NCI-H345 treated with DMSO at 0.1 percent for 48 hours (cell line): ENCODE measurements at regions not wholly inside any gene's neighbourhood (a gene's known extent, or its start where the extent isn't known, plus 50 kb on each side); places are given as distances from the start of the nearest gene placed in this dataset.
"Not testable (repeated sequence)": the region's sequence is repeated elsewhere in the genome, so short reads cannot be mapped to it uniquely, and the experiment has no call there.

Source experiments
- DNase-seq: peaks from one replicate; lab custom pipeline; 2025; ENCODE audit not compliant: unreplicated experiment; lab: John Stamatoyannopoulos, UW

DNA sequence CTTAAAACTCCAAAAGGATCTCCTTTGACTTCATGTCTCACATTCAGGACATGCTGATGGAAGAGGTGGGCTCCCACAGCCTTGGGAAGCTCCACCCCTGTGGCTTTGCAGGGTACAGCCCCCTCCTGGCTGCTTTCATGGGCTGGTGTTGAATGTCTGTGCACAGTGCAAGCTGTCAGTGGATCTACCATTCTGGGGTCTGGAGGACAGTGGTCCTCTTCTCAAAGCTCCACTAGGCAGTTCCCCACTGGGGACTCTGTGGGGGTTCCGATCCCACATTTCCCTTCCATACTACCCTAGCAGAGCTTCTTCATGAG, 150.2 kb upstream of the FBXL17 start:
- DNase-seq, result not testable (repeated sequence)

DNA sequence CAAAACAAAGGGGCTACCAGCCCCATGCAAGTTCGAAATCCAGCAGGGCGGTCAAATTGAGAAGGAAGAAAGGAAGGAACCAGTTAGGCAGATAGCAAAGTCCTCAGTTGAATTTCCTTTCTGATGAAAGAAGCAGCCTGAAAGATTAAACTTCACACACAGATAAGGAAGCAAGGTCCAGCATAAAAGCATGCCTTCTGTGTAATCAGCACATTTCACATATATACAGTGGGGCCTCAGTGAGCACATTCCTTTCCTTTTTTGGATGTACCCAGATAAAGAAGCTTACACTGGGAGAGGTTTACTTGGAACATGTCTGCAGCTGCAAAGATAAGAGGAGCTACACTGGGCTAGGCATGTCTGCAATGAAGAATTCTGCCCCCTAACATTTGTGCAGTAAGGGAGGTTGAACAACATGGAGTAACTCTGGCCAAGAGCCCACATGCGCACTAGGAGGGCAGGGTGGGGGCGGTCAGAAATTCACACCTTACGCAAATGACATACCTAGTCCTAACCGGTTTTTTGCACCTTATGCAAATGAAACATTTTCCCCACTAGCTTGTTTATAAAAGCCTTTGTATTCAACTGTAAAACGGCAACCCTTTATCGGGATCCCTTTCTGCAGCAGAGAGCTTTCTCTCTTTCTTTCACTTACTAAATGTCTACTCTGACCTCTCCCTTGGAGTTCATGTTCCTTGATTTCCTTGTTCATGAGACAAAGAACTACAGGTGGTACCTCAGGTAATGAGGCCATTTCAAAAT, 149.7 kb upstream of the FBXL17 start:
- DNase-seq, result no peak

DNA sequence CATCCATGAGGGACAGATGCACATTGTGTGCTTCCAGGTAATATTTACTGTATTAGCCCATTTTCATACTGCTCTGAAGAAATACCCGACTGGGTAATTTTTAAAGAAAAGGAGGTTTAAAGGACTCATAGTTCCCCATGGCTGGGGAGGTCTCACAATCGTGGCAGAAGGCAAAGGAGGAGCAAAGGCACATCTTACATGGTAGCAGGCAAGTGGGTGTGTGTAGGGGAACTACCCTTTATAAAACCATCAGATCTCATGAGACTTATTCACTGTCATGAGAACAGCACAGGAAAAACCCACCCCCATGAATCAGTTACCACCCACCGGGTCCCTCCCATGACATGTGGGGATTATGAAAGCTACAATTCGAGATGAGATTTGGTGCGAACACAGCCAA, 148.8 kb upstream of the FBXL17 start:
- DNase-seq, result no peak

DNA sequence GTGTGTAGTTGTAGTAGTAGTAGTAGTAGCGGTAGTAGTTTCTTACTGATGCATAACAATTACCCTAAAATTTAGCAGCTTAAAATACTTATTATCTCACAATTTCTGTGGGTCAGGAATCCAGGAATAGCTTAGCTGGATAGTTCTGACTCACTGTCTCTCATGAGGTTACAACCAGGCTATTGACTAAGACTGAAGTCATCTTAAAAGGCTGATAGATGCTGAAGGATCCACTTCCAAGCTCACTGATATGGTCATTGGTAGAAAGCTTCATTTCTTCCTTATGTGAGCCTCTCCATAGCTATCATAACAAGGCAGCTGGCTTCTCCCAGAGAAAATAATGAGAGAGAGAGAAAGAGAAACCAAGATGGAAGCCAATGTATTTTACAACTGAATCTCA, 147.5 kb upstream of the FBXL17 start:
- DNase-seq, result no peak

- DNase-seq, result no peak
Observed at GRCh38 chr5:108528655-108529054, 146.8 kb upstream of the FBXL17 start.

- DNase-seq, result no peak
Observed at GRCh38 chr5:108524564-108524963, 142.7 kb upstream of the FBXL17 start.

DNA sequence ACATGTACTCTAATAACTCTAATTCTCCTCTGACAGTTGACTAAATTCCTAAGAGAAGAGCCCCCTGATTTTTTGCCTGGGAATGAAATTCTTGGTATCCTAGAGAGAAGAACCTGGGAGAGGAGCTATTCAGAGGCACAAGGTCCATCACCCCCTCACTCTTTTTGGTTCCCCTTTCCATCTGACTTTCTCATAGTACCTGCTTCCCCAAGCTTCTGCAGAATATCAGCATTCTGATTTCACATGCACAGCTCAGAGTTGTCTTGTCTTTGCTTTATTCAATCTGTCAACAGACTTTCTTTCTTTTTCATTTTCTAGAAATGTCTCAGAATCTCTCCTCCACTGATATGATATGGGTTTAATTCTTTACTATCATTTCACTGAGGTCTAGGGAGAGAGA, 141.5 kb upstream of the FBXL17 start:
- DNase-seq, result no peak

GRCh38 chr5:108521841-108522506, 140.1 kb upstream of the FBXL17 start:
- DNase-seq, result peak; percentile 29

DNA sequence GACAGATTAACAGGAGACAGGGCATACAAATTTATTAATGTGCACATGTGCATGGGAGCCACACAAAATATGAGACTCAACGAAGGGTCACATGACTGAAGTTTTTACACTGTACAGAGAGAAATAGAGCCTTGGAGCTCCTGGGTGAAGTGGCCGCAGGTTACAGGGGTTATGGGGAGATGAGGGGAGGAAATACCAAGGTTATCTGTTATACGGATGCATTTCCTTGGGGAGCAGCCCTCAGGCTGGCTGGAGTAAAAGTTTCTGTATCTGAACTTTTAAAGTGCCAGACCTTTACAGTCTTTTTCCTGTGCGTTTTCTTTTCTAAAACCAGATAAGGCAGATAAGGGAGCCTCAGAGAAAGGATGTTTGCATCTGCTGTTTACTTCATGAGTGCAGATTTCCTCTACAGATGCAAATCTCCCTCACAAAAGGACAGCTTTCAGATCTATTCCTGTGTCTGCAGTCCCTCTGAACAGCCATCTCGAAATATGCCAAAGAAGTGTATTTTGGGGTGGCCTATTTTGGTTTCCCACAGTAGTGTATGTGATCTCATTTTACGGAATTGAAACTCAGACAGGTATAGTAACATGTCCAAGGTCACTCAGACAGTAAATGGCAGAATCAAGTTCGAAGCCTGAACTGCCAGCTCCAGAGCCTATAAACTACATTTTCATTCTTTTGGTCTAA, 139.3 kb upstream of the FBXL17 start:
- no peak for DNase-seq

DNA sequence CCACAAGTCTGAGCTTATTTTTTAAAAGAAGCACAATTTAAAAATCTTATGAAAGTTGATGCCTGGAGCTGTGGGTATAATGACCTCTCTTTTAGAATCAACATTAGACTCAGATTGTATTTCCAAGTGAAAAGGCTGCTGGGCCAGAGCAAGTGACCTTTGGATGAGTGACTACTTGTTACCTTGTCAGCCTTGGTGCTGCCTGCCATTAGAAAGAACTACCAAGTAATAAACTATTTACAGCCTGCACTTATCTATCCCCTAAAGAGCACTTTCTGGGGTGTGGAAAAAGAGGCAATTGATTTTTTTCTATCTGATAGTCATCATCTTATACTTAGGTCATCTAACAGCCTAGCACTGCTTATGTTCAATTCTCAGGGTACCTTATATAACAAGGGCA, 134.9 kb upstream of the FBXL17 start:
- DNase-seq, result no peak

DNA sequence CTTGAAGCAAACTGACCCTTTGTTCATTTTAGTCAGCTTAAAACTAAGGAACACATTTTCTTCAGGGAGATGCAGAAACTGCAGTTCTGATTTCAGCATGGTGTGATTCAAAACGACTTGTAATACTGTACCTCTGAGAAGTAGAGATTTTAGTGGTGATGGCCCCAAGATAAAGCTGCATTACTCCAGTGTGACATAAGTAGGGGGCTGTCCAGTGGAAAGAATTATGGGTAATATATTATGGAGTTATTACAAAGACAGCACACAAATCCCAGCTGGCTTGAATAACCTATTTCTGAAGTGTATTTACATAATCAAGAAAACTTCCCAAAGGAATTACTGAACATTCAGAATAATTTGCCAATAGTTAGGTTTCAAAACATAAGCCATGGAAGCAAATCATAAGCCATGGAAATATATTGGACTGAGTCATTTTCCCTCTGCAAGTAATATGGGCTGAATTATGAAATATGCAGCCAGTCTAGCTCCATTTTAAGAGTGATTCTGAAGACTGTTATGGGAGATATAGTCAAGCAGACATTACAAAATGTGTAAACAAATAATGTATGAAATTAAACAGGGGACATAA, 133.7 kb upstream of the FBXL17 start:
- DNase-seq, result no peak

DNA sequence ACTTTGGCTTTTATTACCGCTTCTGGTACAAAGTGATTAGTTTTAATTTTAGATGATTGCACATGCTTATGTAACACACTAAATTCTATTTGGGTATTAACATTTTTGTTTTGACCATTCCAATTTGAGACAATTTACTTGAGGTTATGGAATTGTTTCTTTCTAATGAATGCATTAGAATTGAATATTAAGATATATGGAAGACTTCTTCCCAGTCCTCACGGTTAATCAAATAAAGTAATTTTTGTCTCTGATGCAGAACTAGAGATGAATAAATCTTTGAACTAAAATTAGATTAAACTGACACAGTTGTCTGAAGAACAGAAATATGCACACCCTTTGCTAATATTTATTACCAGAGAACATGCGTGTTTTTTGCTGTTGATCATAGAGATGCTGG, 127.1 kb upstream of the FBXL17 start:
- no peak for DNase-seq

DNA sequence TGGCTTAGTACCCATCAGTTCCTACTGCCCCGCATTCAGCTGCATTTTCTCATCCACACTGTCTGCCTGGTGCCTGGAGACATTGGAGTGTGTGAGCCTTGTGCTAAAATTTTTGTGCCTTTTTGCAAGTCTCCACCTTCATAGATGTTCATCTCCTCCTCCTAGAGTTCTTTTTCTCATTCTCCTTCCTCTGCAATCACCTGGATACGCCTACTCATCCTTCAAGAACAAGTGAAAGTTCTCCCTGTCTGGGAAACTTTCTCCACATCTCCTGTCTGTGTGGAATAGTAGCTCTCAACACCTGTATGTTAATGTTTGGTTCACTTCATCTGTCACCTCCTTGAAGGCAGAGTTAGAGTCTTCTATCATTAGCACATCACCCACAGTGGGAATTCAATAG, 125.7 kb upstream of the FBXL17 start:
- no peak for DNase-seq

DNA sequence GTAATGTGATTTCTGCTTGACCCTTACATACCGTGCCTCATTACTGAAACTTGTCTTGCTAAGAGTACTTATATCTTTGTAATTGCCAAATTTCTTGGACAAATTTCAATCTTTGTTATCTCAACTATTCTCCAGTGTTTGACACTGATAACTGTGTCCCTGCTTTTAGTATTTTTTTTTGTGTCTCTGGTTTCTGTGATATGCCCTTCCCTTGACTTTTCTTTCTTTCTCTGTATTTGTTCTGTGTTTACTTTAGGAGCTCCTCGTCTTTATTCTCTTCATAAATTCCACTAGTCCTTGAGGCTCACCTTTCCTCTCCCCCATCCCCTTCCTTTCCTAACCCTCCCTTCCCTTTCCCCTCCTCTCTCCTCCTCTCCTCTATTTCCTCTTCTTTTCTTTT, 123.7 kb upstream of the FBXL17 start:
- no peak for DNase-seq

DNA sequence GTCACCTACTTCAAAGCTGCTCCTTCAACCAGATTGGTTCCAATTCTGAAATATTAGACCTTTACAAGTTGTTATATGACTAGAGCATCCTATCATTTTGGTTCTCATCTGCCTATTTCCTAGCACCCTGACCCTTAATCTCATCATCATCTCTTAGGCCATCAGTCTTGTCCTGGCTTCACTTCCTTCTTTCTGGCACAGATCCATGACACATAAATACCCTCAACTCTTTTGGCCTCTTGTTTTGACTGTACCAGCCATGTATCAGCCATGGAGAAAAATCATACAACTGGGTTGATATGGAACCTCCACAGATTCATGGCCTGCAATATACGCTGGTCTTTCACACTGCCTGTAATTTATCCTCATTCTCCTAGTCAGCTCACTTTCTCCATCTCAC, 123.1 kb upstream of the FBXL17 start:
- no peak for DNase-seq

DNA sequence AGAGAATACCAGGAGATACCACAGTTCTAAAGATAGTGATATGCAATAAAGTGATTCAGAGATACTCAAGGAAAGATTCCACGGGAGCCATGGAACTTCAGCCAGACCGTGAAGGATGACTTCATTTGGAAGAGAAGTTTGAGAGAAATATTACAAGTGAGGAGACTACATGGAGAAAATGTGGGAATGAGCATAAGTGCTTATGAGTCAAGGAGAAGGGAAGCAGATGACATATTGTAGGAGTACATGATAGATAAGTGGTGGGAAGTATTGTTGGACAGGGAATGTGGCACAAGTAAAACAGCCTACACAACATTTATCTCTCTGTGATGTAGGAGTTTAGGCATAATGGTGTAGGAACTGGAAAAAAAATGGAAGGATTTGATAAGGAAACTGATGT, 122.1 kb upstream of the FBXL17 start:
- no peak for DNase-seq

- not testable (repeated sequence) for DNase-seq
Observed at GRCh38 chr5:108495615-108496014, 113.7 kb upstream of the FBXL17 start.

DNA sequence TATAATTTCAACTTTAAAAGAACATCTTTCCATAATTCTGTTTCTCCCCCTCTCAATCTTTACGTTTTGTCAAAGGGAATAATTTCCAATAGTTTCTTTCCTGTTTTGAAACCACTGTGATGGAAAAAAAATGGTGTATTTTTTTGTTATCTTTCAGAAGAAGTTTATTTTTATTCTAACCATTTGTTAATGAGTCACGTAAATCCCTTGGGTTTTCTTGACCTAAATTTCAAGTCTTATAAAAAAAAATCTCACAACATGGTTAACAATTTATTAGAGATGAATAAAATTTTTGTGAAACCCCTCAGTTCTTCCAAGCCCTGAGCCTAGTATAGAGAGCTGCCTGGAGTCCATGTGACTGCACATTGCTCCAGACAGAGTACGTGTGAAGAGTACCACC, 106.1 kb upstream of the FBXL17 start:
- no peak for DNase-seq

DNA sequence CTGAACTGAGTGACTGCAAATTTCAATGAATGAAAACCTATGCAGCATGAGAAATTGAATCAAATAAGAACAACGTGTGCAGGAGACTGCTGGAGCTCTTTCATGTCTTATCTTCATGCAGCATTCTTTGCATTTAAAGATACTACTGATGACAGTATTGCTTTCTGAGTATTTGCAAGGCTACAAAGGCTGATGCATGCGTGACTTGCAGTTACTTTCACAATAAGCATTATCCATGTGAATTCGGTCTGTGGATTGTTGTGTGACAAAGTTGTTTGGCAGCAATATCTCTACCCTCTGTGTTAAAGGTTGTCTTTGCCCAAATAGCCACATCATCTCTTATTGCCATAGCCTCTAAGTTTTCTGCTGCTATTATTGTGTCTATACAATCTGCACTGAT, 102.1 kb upstream of the FBXL17 start:
- DNase-seq, result no peak

DNA sequence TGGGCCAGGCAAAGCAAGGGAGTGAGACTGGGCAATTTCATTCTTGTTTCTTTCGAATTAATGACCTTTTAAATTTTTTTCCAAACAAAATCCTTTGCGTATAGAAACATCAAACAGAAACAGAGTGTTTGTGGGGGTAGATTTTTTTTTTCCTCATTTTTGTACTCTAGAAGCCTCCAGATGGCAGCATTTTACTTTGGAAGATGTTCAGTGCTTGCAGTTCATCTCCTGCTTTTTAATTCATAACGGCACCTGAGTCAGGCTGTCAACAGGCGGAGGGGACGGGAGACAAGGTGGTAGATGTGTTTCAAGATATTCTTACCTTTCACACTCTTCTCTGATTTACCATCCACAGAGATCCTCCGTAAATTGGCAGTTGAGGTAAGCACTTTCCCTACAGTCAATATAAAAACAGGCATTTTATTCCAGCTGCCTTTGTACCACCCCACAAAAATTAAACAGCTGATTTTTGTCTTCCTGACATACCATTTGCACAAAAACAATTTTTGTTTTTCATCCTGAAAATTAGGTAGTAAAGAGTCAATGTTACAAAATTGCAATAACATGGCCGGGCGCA, 99.5 kb upstream of the FBXL17 start:
- DNase-seq, result peak; percentile 1

GRCh38 chr5:108472237-108472636, 90.3 kb upstream of the FBXL17 start:
- no peak for DNase-seq

DNA sequence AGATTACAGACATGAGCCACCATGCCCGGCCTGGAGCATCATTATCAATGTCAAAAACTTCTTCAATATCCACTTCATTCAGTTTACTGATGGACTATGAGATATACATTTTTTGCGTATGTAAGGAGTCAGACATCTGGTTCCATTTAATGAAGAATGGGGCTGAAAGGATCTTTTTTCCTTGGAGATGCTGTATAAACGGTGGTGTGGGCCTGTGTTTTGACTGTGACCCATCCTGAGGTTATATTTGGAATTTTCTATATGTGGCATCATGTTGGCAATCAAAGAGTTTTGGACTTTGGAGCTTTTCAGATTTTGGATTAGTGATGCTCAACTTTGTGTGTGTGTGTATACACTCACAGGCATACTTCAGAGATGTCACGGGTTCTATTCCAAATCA, 85.7 kb upstream of the FBXL17 start:
- no peak for DNase-seq
